H9 (cell line): ENCODE measurements at regions not wholly inside any gene's neighbourhood (a gene's known extent, or its start where the extent isn't known, plus 50 kb on each side); places are given as distances from the start of the nearest gene placed in this dataset.

Source experiments
- DNase-seq: peaks from one replicate; pipeline ENCODE4 v3.0.0-alpha.2; 2017
- H2AFZ ChIP-seq: one replicate; pipeline ENCODE4 v1.6.1; 2013; ENCODE audit warnings: mild to moderate bottlenecking, low read length, control low read depth, moderate library complexity
- H2AK5ac ChIP-seq: 2 replicates; pipeline ENCODE4 v1.6.1; 2013; ENCODE audit warnings: low read length, control low read depth, mixed read lengths; ENCODE audit not compliant: insufficient read length
- H2BK120ac ChIP-seq: one replicate; pipeline ENCODE4 v1.6.1; 2013; ENCODE audit warnings: low read depth, mild to moderate bottlenecking, low read length, control low read depth, inconsistent platforms; ENCODE audit not compliant: poor library complexity, severe bottlenecking
- H2BK12ac ChIP-seq: 2 replicates; pipeline ENCODE4 v1.6.1; 2013; ENCODE audit warnings: low read length, control low read depth, mixed read lengths, low read depth; ENCODE audit not compliant: insufficient read length
- H2BK15ac ChIP-seq: 2 replicates; pipeline ENCODE4 v1.6.1; 2013; ENCODE audit warnings: low read depth, low read length, control low read depth
- H2BK20ac ChIP-seq: one replicate; pipeline ENCODE4 v1.6.1; 2013; ENCODE audit warnings: low read depth, mild to moderate bottlenecking, low read length, control low read depth, inconsistent platforms; ENCODE audit not compliant: poor library complexity, severe bottlenecking
- H2BK5ac ChIP-seq: 2 replicates; pipeline ENCODE4 v1.6.1; 2013; ENCODE audit warnings: low read length, control low read depth, mixed read lengths; ENCODE audit not compliant: insufficient read length
- H3K14ac ChIP-seq: 2 replicates; pipeline ENCODE4 v1.6.1; 2013; ENCODE audit warnings: low read length, control low read depth; ENCODE audit not compliant: insufficient read depth
- H3K18ac ChIP-seq: 2 replicates; pipeline ENCODE4 v1.6.1; 2013; ENCODE audit warnings: low read depth, mild to moderate bottlenecking, mixed read lengths, low read length, control low read depth; ENCODE audit not compliant: insufficient read length
- H3K23ac ChIP-seq: 2 replicates; pipeline ENCODE4 v1.6.1; 2013; ENCODE audit warnings: low read length, control low read depth, mixed read lengths, low read depth; ENCODE audit not compliant: insufficient read length
- H3K23me2 ChIP-seq: 2 replicates; pipeline ENCODE4 v1.6.1; 2013; ENCODE audit warnings: low read depth, mild to moderate bottlenecking, mixed read lengths, low read length, control low read depth; ENCODE audit not compliant: insufficient read length, poor library complexity, severe bottlenecking
- H3K27ac ChIP-seq: 2 replicates; pipeline ENCODE4 v1.5.1; 2013; ENCODE audit warnings: low read length, control low read depth, mixed read lengths, low read depth; ENCODE audit not compliant: insufficient read length
- H3K27me3 ChIP-seq: 2 replicates; pipeline ENCODE4 v1.6.1; 2013; ENCODE audit warnings: low read length, control low read depth, inconsistent platforms; ENCODE audit not compliant: insufficient read depth
- H3K4ac ChIP-seq: 2 replicates; pipeline ENCODE4 v1.6.1; 2013; ENCODE audit warnings: low read depth, mild to moderate bottlenecking, control low read depth, inconsistent platforms, low read length, moderate library complexity
- H3K4me1 ChIP-seq: 2 replicates; pipeline ENCODE4 v1.6.1; 2013; ENCODE audit warnings: low read length, control low read depth, inconsistent platforms; ENCODE audit not compliant: insufficient read depth
- H3K4me2 ChIP-seq: 2 replicates; pipeline ENCODE4 v1.6.1; 2013; ENCODE audit warnings: low read length, control low read depth, mixed read lengths; ENCODE audit not compliant: insufficient read length, insufficient read depth
- H3K56ac ChIP-seq: 2 replicates; pipeline ENCODE4 v1.6.1; 2013; ENCODE audit warnings: low read depth, mild to moderate bottlenecking, mixed read lengths, low read length, control low read depth; ENCODE audit not compliant: insufficient read length
- H3K79me1 ChIP-seq: 2 replicates; pipeline ENCODE4 v1.6.1; 2013; ENCODE audit warnings: low read depth, mild to moderate bottlenecking, moderate library complexity, low read length, control low read depth, inconsistent platforms; ENCODE audit not compliant: insufficient read depth, poor library complexity, severe bottlenecking
- H3K79me2 ChIP-seq: 2 replicates; pipeline ENCODE4 v1.6.1; 2013; ENCODE audit warnings: low read length, control low read depth, inconsistent platforms; ENCODE audit not compliant: insufficient read depth
- H3K9ac ChIP-seq: 2 replicates; pipeline ENCODE4 v1.6.1; 2013; ENCODE audit warnings: low read length, control low read depth, mixed read lengths; ENCODE audit not compliant: insufficient read length; ENCODE audit errors: extremely low read depth
- H3K9me3 ChIP-seq: one replicate; pipeline ENCODE4 v1.6.1; 2013; ENCODE audit warnings: low read depth, low read length, inconsistent platforms; ENCODE audit not compliant: control insufficient read depth
- H3T11ph ChIP-seq: one replicate; pipeline ENCODE4 v1.6.1; 2013; ENCODE audit warnings: mild to moderate bottlenecking, low read length, control low read depth, inconsistent platforms
- H4K20me1 ChIP-seq: one replicate; pipeline ENCODE4 v1.6.1; 2013; ENCODE audit not compliant: control insufficient read depth, insufficient read length, insufficient read depth
- H4K5ac ChIP-seq: 2 replicates; pipeline ENCODE4 v1.6.1; 2013; ENCODE audit warnings: low read depth, mild to moderate bottlenecking, mixed read lengths, low read length, control low read depth; ENCODE audit not compliant: insufficient read length
- H4K8ac ChIP-seq: replicated peaks from 2 replicates; pipeline ENCODE4 v1.6.1; 2013; ENCODE audit warnings: low read length, control low read depth, mixed read lengths, low read depth; ENCODE audit not compliant: insufficient read length
- H4K91ac ChIP-seq: 2 replicates; pipeline ENCODE4 v1.6.1; 2013; ENCODE audit warnings: low read depth, mild to moderate bottlenecking, moderate library complexity, mixed read lengths, low read length, control low read depth; ENCODE audit not compliant: insufficient read length
- H3K27ac Mint-ChIP-seq, 3 experiments: 2 replicates in 2 of 3; 3 replicates in 1 of 3; pipeline ENCODE4 v1.8.0; 2020 to 2021; ENCODE audit warnings: mixed read lengths in 3 of 3, mild to moderate bottlenecking in 1 of 3, moderate library complexity in 1 of 3
- H3K27me3 Mint-ChIP-seq: 2 replicates; pipeline ENCODE4 v1.8.0; 2021; ENCODE audit warnings: low read depth, mild to moderate bottlenecking, moderate library complexity, mixed read lengths
- H3K36me3 Mint-ChIP-seq, 3 experiments: 2 replicates in 2 of 3; 3 replicates in 1 of 3; pipeline ENCODE4 v1.8.0; 2020 to 2021; ENCODE audit warnings: low read depth in 3 of 3, mixed read lengths in 3 of 3; ENCODE audit not compliant: insufficient read depth in 1 of 3
- H3K4me1 Mint-ChIP-seq, 2 experiments: 2 replicates each; pipeline ENCODE4 v1.8.0; 2020; ENCODE audit warnings: mixed read lengths in 2 of 2
- H3K4me3 Mint-ChIP-seq, 2 experiments: 2 replicates in 1 of 2; 3 replicates in 1 of 2; pipeline ENCODE4 v1.8.0; 2020 to 2021; ENCODE audit warnings: mild to moderate bottlenecking in 2 of 2, mixed read lengths in 2 of 2, moderate library complexity in 1 of 2
- H3K9me3 Mint-ChIP-seq, 2 experiments: 2 replicates in 1 of 2; 3 replicates in 1 of 2; pipeline ENCODE4 v1.8.0; 2020; ENCODE audit warnings: mild to moderate bottlenecking in 2 of 2, mixed read lengths in 2 of 2, moderate library complexity in 1 of 2
- WGBS: extraction: QIAGEN DNeasy Blood & Tissue Kit; methylation state at CpG from one replicate; pipeline ENCODE4 v1.1.7; 2013; ENCODE audit warnings: missing lambda C conversion rate, low lambda C conversion rate, mixed read lengths; ENCODE audit not compliant: insufficient read length; ENCODE audit errors: extremely low coverage; 5-methylcytosine and 5-hydroxymethylcytosine counted together
- TF ChIP-seq, protein P1 (sequence below): fragments of 200-600 bp; sonication (generic); conservative IDR thresholded peaks from 3 replicates; pipeline ENCODE4 v1.8.0; 2021; ENCODE audit warnings: antibody characterized with exemption, mild to moderate bottlenecking

DNA sequence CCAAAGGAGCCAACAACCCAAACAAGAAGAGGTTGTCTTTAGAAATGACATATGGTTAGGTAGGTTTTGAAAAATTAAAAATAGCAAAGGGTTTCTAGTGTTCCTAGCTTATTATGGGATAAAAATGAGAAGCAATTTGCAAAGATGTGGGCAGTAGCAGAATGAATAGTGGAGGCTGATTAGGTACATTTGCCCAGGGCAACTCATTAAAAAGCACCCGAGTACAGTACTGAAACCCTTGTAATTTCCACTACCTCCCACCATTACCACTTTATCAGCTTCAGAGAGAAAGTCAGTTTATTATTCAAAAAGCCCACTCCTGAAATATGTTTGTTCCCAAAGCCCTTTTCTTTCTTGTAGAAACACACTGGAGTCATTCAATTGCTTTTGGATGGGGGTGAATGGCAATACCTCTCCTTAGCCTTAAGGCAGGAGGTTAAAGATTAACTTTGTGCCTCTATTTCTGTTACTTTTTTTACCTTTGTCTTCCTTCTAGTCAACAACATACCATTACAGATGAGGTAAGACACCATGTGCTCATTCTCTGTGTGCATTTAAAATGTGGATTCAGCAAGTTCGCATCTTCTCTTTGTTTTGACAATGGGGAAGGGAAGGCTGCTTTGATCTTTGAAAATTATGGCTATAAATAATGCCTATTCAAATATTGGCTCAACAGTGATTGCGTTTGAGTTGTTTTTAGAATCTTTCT is 353.8 kb upstream of the CASK start:
- H3K36me3 Mint-ChIP-seq: no peaks in the 10 kb centered on the region; a peak in 2 of 7 replicates
- no peak for DNase-seq
- H3K4me1 Mint-ChIP-seq: no peaks in the 10 kb centered on the region
- Histone ChIP-seq H3T11ph (no peak overlapping the region), H3K56ac (no peak overlapping the region), H2AK5ac (no peak overlapping the region), H4K91ac (no peak overlapping the region), H4K8ac (no peak overlapping the region), H3K4me1 (no peaks in the 10 kb centered on the region), H3K4me2 (no peak overlapping the region), H3K18ac (no peak overlapping the region), H3K79me2 (no peaks in the 10 kb centered on the region), H3K9me3 (no peaks in the 10 kb centered on the region), H4K5ac (no peak overlapping the region), H3K23ac (no peak overlapping the region), H2BK12ac (no peak overlapping the region), H3K79me1 (no peaks in the 10 kb centered on the region), H3K23me2 (no peaks in the 10 kb centered on the region), H2AFZ (no peak overlapping the region), H2BK15ac (no peak overlapping the region), H2BK120ac (no peak overlapping the region), H3K4ac (no peak overlapping the region), H3K14ac (no peak overlapping the region), H4K20me1 (no peaks in the 10 kb centered on the region), H3K9ac (no peak overlapping the region), H3K27ac (no peak overlapping the region), H2BK20ac (no peak overlapping the region), H3K27me3 (no peaks in the 10 kb centered on the region), H2BK5ac (no peak overlapping the region)
- no peak overlapping the region for H3K4me3 Mint-ChIP-seq
- H3K27me3 Mint-ChIP-seq: no peaks in the 10 kb centered on the region; the same call in 1 of the 2 replicates
- TF ChIP-seq, protein P1, sequence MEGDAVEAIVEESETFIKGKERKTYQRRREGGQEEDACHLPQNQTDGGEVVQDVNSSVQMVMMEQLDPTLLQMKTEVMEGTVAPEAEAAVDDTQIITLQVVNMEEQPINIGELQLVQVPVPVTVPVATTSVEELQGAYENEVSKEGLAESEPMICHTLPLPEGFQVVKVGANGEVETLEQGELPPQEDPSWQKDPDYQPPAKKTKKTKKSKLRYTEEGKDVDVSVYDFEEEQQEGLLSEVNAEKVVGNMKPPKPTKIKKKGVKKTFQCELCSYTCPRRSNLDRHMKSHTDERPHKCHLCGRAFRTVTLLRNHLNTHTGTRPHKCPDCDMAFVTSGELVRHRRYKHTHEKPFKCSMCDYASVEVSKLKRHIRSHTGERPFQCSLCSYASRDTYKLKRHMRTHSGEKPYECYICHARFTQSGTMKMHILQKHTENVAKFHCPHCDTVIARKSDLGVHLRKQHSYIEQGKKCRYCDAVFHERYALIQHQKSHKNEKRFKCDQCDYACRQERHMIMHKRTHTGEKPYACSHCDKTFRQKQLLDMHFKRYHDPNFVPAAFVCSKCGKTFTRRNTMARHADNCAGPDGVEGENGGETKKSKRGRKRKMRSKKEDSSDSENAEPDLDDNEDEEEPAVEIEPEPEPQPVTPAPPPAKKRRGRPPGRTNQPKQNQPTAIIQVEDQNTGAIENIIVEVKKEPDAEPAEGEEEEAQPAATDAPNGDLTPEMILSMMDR: no peak
- H3K27ac Mint-ChIP-seq: no peak overlapping the region
- peaks cover 7 to 55% of the 10 kb centered on the region in 2 experiments; a peak in 4 of 5 replicates for H3K9me3 Mint-ChIP-seq
- no CpG with 5 or more reads among the region's 3 CpGs for WGBS
